IMR-90 (cell line): ENCODE measurements at regions not wholly inside any gene's neighbourhood (a gene's known extent, or its start where the extent isn't known, plus 50 kb on each side); places are given as distances from the start of the nearest gene placed in this dataset.

Source experiments
- ATAC-seq: fragments of 200-7000 bp; cut with Tn5 transposase; 2 replicates; pipeline ENCODE4 v1.9.1; 2020; ENCODE audit warnings: low read depth, mild to moderate bottlenecking, moderate library complexity
- BruUV-seq: library from RNA; stranded (reverse); fragments of 400-500 nt; replicated peaks from 2 replicates; lab custom pipeline; 2021; lab: Mats Ljungman, UMichigan
- CTCF ChIA-PET: fragments of 300-600 bp; formaldehyde crosslinking; extraction: SDS; loops from one replicate; lab custom pipeline; 2021; ENCODE audit warnings: antibody characterized with exemption; lab: Yijun Ruan, JAX
- POLR2A ChIA-PET: fragments of 300-600 bp; sonication (Branson Sonifier 250); formaldehyde crosslinking; loops from one replicate; lab custom pipeline; 2022; ENCODE audit warnings: antibody characterized with exemption; ENCODE audit not compliant: unreplicated experiment; lab: Charles Lee
- DNase-seq: peaks from one replicate; pipeline ENCODE4 v3.0.0; 2013
- H2AFZ ChIP-seq: replicated peaks from 2 replicates; pipeline ENCODE3; 2013; ENCODE audit warnings: low read length, mild to moderate bottlenecking; ENCODE audit not compliant: poor library complexity
- H2AK5ac ChIP-seq: 2 replicates; pipeline ENCODE4 v1.6.1; 2013; ENCODE audit warnings: low read depth, low read length, inconsistent platforms
- H2AK9ac ChIP-seq: replicated peaks from 2 replicates; pipeline ENCODE3; 2013; ENCODE audit warnings: mild to moderate bottlenecking, low read depth, low read length, moderate library complexity; ENCODE audit not compliant: poor library complexity
- H2BK120ac ChIP-seq: 2 replicates; pipeline ENCODE4 v1.6.1; 2013; ENCODE audit warnings: low read depth, low read length, inconsistent platforms
- H2BK15ac ChIP-seq: 3 replicates; pipeline ENCODE4 v1.6.1; 2013; ENCODE audit warnings: low read depth, low read length, inconsistent platforms
- H2BK20ac ChIP-seq: 2 replicates; pipeline ENCODE4 v1.6.1; 2013; ENCODE audit warnings: low read depth, mild to moderate bottlenecking, inconsistent platforms, low read length, moderate library complexity
- H2BK5ac ChIP-seq: 2 replicates; pipeline ENCODE4 v1.6.1; 2013; ENCODE audit warnings: mild to moderate bottlenecking, low read depth, low read length, inconsistent platforms; ENCODE audit not compliant: poor library complexity, severe bottlenecking
- H3K14ac ChIP-seq: replicated peaks from 2 replicates; pipeline ENCODE4 v1.6.1; 2013; ENCODE audit warnings: low read depth, low read length, inconsistent platforms
- H3K18ac ChIP-seq: 2 replicates; pipeline ENCODE4 v1.6.1; 2013; ENCODE audit warnings: low read depth, low read length, control low read depth
- H3K23ac ChIP-seq: 2 replicates; pipeline ENCODE4 v1.6.1; 2013; ENCODE audit warnings: low read depth, low read length, inconsistent platforms
- H3K27ac ChIP-seq: 2 replicates; pipeline ENCODE4 v1.5.1; 2013; ENCODE audit warnings: mild to moderate bottlenecking, control low read depth, low read length; ENCODE audit not compliant: insufficient read depth
- H3K27me3 ChIP-seq: 2 replicates; pipeline ENCODE4 v1.6.1; 2013; ENCODE audit warnings: low read length; ENCODE audit not compliant: control insufficient read depth, insufficient read depth
- H3K36me3 ChIP-seq: 2 replicates; pipeline ENCODE4 v1.6.1; 2013; ENCODE audit warnings: low read length, mixed read lengths; ENCODE audit not compliant: control insufficient read depth, insufficient read depth
- H3K4ac ChIP-seq: 2 replicates; pipeline ENCODE4 v1.6.1; 2013; ENCODE audit warnings: low read depth, low read length, inconsistent platforms
- H3K4me1 ChIP-seq: 2 replicates; pipeline ENCODE4 v1.6.1; 2013; ENCODE audit warnings: low read length, mixed read lengths; ENCODE audit not compliant: control insufficient read depth, insufficient read depth
- H3K4me2 ChIP-seq: 2 replicates; pipeline ENCODE4 v1.6.1; 2013; ENCODE audit warnings: low read depth, mild to moderate bottlenecking, control low read depth, low read length, moderate library complexity
- H3K4me3 ChIP-seq: 2 replicates; pipeline ENCODE4 v1.5.1; 2013; ENCODE audit warnings: low read depth, mild to moderate bottlenecking, control low read depth, low read length, moderate library complexity; ENCODE audit not compliant: insufficient read depth
- H3K56ac ChIP-seq: 2 replicates; pipeline ENCODE4 v1.6.1; 2013; ENCODE audit warnings: low read length, inconsistent platforms; ENCODE audit not compliant: insufficient read depth; ENCODE audit errors: extremely low read depth
- H3K79me1 ChIP-seq, 2 experiments: 2 replicates each; pipeline ENCODE4 v1.6.1; 2013; ENCODE audit warnings: low read length in 2 of 2, inconsistent platforms in 1 of 2, low read depth in 1 of 2
- H3K9ac ChIP-seq: 2 replicates; pipeline ENCODE4 v1.6.1; 2013; ENCODE audit warnings: low read depth, low read length, control low read depth
- H3K9me1 ChIP-seq: 2 replicates; pipeline ENCODE4 v1.6.1; 2013; ENCODE audit warnings: low read length, inconsistent platforms; ENCODE audit not compliant: insufficient read depth
- H3K9me3 ChIP-seq: 2 replicates; pipeline ENCODE4 v1.6.1; 2013; ENCODE audit warnings: low read length; ENCODE audit not compliant: control insufficient read depth, insufficient read depth
- H4K20me1 ChIP-seq: 2 replicates; pipeline ENCODE4 v1.6.1; 2013; ENCODE audit warnings: low read length, inconsistent platforms; ENCODE audit not compliant: insufficient read depth
- H4K5ac ChIP-seq: 2 replicates; pipeline ENCODE4 v1.6.1; 2013; ENCODE audit warnings: mild to moderate bottlenecking, low read depth, low read length, control low read depth
- H4K8ac ChIP-seq, 2 experiments: 2 replicates each; pipeline ENCODE4 v1.6.1; 2013; ENCODE audit warnings: low read depth in 2 of 2, low read length in 2 of 2, control low read depth in 1 of 2, inconsistent platforms in 1 of 2
- H4K91ac ChIP-seq: 2 replicates; pipeline ENCODE4 v1.6.1; 2013; ENCODE audit warnings: low read depth, low read length, inconsistent platforms; ENCODE audit not compliant: insufficient read depth
- ELK1 ChIP-seq: fragments of 150-350 bp; IDR thresholded peaks from 2 replicates; pipeline ENCODE4 v1.6.1; 2016; ENCODE audit warnings: low read depth, mild to moderate bottlenecking, low read length, moderate library complexity, borderline replicate concordance
- MAZ ChIP-seq: IDR thresholded peaks from 2 replicates; pipeline ENCODE4 v1.6.1; 2012; ENCODE audit warnings: low read depth, mild to moderate bottlenecking, low read length, improper control_type of control experiment, moderate library complexity, borderline replicate concordance
- NFE2L2 ChIP-seq: fragments of 150-350 bp; IDR thresholded peaks from 2 replicates; pipeline ENCODE4 v1.6.1; 2016; ENCODE audit warnings: low read depth, mild to moderate bottlenecking, low read length
- POLR2A ChIP-seq: IDR thresholded peaks from 2 replicates; pipeline ENCODE4 v1.6.1; 2012; ENCODE audit warnings: mild to moderate bottlenecking, low read depth, low read length
- RAD21 ChIP-seq: IDR thresholded peaks from 2 replicates; pipeline ENCODE4 v1.6.1; 2012; ENCODE audit warnings: low read length, improper control_type of control experiment
- RFX5 ChIP-seq: IDR thresholded peaks from 2 replicates; pipeline ENCODE4 v1.8.0; 2012; ENCODE audit warnings: low read depth, mild to moderate bottlenecking, low read length, moderate library complexity
- SMC3 ChIP-seq: fragments of 150-350 bp; IDR thresholded peaks from 2 replicates; pipeline ENCODE4 v1.6.1; 2016; ENCODE audit warnings: low read depth, mild to moderate bottlenecking, antibody characterized with exemption, low read length, moderate library complexity
- USF2 ChIP-seq: fragments of 150-350 bp; IDR thresholded peaks from 2 replicates; pipeline ENCODE4 v1.6.1; 2017; ENCODE audit warnings: mild to moderate bottlenecking, antibody characterized with exemption, low read length, low read depth
- WGBS, 2 experiments: methylation state at CpG; one replicate each; pipeline versions ENCODE4 v1.1.5 to v1.1.7; 2013; ENCODE audit warnings: missing lambda C conversion rate in 2 of 2; ENCODE audit not compliant: insufficient read length in 1 of 2; ENCODE audit errors: extremely low coverage in 2 of 2; 5-methylcytosine and 5-hydroxymethylcytosine counted together
- dilution Hi-C: fragments of 300-500 bp; cut with HindIII; formaldehyde crosslinking; loops from one replicate; pipeline ENCODE4 v1.14.3; 2018; ENCODE audit warnings: low sequenced_read_pairs; ENCODE audit not compliant: unreplicated experiment
- in situ Hi-C: fragments of 300-500 bp; cut with MboI; formaldehyde crosslinking; loops from 3 replicates; pipeline ENCODE4 v1.14.3; 2019; ENCODE audit warnings: low sequenced_read_pairs, inconsistent platforms, mixed read lengths
- intact Hi-C: fragments of 100-400 bp; cut with micrococcal nuclease; formaldehyde crosslinking; loops from 2 replicates; pipeline ENCODE4 v1.10.0; 2022
- TF ChIP-seq, protein P1 (sequence below): conservative IDR thresholded peaks from 2 replicates; pipeline ENCODE4 v1.5.1; 2012; ENCODE audit warnings: mild to moderate bottlenecking, low read depth, low read length, improper control_type of control experiment

DNA sequence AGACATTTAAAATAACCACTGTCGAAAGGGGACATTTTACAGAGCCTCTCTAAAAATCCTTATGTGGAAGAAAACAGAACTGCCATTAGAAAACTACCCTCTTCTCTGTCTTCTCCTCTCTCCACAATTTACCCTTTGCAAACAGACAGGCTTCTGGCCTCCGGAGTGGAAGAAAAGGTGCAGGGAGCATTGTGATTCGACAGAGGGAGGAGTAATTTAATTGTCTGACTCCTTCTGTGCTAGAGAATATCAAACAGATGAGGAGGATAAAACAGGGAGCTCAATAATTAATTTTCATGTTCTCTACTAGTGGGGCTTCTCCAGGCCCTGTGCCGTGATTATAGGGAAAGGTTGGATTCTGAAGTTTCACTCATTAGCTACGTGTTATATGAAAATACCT, 615.5 kb upstream of the MKI67 start:
- Histone ChIP-seq H3K9me3 (peaks cover 26% of the 10 kb centered on the region), H3K4me1 (no peaks in the 10 kb centered on the region), H3K18ac (no peak overlapping the region), H3K14ac (no peak overlapping the region), H3K27ac (no peak overlapping the region), H4K91ac (no peak overlapping the region), H3K56ac (no peak overlapping the region), H3K4ac (no peak overlapping the region), H4K20me1 (no peaks in the 10 kb centered on the region), H4K8ac (no peak overlapping the region), H2BK20ac (no peak overlapping the region), H3K4me3 (no peak overlapping the region), H2AK5ac (no peak overlapping the region), H2BK120ac (no peak overlapping the region), H3K4me2 (no peak overlapping the region), H2AFZ (no peak overlapping the region), H3K9me1 (no peaks in the 10 kb centered on the region), H3K36me3 (no peaks in the 10 kb centered on the region), H3K23ac (no peak overlapping the region), H4K5ac (no peak overlapping the region), H3K9ac (no peak overlapping the region), H3K27me3 (no peaks in the 10 kb centered on the region), H3K79me1 (no peaks in the 10 kb centered on the region), H2BK5ac (no peak overlapping the region), H2BK15ac (no peak overlapping the region), H2AK9ac (no peak overlapping the region)
- no peak for ATAC-seq
- CTCF ChIA-PET = no interaction called here
- dilution Hi-C loops = no loop called here
- no peak for TF ChIP-seq ELK1
- no peak for TF ChIP-seq RFX5
- TF ChIP-seq MAZ = no peak
- TF ChIP-seq NFE2L2 = no peak
- no peak for TF ChIP-seq USF2
- no peak for TF ChIP-seq SMC3
- TF ChIP-seq, protein P1, sequence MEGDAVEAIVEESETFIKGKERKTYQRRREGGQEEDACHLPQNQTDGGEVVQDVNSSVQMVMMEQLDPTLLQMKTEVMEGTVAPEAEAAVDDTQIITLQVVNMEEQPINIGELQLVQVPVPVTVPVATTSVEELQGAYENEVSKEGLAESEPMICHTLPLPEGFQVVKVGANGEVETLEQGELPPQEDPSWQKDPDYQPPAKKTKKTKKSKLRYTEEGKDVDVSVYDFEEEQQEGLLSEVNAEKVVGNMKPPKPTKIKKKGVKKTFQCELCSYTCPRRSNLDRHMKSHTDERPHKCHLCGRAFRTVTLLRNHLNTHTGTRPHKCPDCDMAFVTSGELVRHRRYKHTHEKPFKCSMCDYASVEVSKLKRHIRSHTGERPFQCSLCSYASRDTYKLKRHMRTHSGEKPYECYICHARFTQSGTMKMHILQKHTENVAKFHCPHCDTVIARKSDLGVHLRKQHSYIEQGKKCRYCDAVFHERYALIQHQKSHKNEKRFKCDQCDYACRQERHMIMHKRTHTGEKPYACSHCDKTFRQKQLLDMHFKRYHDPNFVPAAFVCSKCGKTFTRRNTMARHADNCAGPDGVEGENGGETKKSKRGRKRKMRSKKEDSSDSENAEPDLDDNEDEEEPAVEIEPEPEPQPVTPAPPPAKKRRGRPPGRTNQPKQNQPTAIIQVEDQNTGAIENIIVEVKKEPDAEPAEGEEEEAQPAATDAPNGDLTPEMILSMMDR = no peak
- TF ChIP-seq POLR2A = no peak
- no peak for TF ChIP-seq RAD21
- DNase-seq = no peak
- intact Hi-C loops = no loop called here
- POLR2A ChIA-PET = no interaction called here
- no TSS peak for BruUV-seq
- no CpG with 5 or more reads among the region's 5 CpGs for WGBS, 2 experiments
- in situ Hi-C loops = no loop called here
